ENCODE measurements at regions not wholly inside any gene's neighbourhood (a gene's known extent, or its start where the extent isn't known, plus 50 kb on each side); places are given as distances from the start of the nearest gene placed in this dataset.

DNA sequence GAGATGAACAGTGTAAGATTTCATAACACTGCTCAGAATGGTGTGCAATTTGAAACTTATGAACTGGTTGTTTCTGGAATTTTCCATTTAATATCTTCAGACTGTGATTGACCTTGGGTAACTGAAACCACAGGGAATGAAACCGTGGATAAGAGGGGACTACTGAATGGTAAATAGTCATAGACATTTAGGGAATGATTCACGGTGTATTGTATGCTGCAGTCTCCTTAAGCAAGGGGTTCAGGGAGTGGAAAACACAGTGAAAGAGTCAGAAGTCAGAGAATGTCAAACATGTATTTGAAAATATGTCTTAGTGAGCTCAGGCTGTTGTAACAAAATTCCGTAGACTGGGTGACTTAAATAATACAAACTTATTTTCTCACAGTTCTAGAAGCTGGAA lies 398.2 kb upstream of the DIPK2B start:
- Histone ChIP-seq H3K4me1 (no peaks in the 10 kb centered on the region), H3K36me3 (no peaks in the 10 kb centered on the region), H3K27ac (no peak overlapping the region), H3K9me3 (no peaks in the 10 kb centered on the region), H3K27me3 (peaks cover 0 to 4% of the 10 kb centered on the region in 2 donors), H3K4me3 (no peak overlapping the region)
- intact Hi-C loops (cut with DNase I; ENCODE audit: low total_unique reads), result no loop called here
- no peak for DNase-seq
- TF ChIP-seq, protein P1, sequence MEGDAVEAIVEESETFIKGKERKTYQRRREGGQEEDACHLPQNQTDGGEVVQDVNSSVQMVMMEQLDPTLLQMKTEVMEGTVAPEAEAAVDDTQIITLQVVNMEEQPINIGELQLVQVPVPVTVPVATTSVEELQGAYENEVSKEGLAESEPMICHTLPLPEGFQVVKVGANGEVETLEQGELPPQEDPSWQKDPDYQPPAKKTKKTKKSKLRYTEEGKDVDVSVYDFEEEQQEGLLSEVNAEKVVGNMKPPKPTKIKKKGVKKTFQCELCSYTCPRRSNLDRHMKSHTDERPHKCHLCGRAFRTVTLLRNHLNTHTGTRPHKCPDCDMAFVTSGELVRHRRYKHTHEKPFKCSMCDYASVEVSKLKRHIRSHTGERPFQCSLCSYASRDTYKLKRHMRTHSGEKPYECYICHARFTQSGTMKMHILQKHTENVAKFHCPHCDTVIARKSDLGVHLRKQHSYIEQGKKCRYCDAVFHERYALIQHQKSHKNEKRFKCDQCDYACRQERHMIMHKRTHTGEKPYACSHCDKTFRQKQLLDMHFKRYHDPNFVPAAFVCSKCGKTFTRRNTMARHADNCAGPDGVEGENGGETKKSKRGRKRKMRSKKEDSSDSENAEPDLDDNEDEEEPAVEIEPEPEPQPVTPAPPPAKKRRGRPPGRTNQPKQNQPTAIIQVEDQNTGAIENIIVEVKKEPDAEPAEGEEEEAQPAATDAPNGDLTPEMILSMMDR (IDR thresholded peaks at IDR 0.05), result no peak

DNA sequence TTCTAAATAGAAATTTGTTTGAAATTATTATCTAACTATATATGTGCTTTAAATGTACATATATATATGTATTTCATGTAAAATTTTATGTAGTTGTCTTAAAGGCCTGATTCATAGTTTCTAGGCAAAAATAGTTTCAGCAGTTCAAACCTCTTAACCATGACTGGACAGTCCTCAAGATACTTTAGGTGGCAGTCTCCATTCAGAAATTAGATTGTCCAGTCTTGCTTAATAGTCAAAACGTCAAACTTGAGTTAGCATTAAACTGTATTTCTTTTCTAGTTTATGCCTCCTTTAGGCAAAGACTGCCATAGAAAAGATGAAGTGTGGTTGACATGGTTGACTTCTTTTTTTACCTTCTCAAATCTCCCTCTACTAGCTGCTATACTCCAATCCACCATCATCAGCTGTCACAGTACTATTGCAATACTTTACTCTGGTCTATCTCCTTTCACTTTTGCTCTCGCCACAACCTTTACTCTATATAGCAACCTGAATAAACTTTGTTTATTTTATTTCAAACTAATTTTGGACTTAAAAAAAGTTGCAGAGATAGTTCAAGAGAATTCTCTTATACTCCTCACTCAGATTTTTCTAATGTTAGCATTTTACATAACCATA lies 395.6 kb upstream of the DIPK2B start:
- intact Hi-C loops (cut with DNase I; ENCODE audit: low total_unique reads), result no loop called here
- peaks cover 0 to 4% of the 10 kb centered on the region in 2 donors for H3K27me3 ChIP-seq
- H3K4me1 ChIP-seq, result no peaks in the 10 kb centered on the region
- no peaks in the 10 kb centered on the region for H3K9me3 ChIP-seq
- H3K36me3 ChIP-seq, result no peaks in the 10 kb centered on the region
- no peak overlapping the region for H3K27ac ChIP-seq
- no peak for DNase-seq
- H3K4me3 ChIP-seq, result no peak overlapping the region
- TF ChIP-seq, protein P1 (IDR thresholded peaks at IDR 0.05), result no peak
- no peak for TF ChIP-seq POLR2A (IDR thresholded peaks at IDR 0.05)

DNA sequence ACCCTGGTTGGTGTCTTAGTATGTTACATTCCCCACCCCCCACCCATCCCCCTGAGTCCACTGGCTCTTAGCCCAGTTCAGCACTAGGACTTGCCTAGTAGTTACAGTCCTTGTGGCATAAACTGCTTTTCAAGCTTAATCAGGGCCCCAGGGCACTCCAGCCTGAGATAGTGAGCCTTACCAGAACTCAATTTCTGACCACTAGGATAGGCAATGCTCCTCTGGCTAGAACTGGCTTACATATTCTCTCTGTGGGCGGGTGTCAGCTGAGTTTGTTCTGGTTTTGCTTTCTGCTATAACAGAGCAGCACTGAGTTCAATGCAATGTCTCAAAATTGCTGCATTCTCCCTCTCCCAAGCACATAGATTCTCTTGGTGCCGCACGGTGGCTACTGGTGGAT lies 391.4 kb upstream of the DIPK2B start:
- DNase-seq, result no peak
- Histone ChIP-seq H3K27me3 (peaks cover 0 to 4% of the 10 kb centered on the region in 2 donors), H3K4me1 (no peaks in the 10 kb centered on the region), H3K27ac (no peak overlapping the region), H3K4me3 (no peak overlapping the region), H3K36me3 (no peaks in the 10 kb centered on the region), H3K9me3 (no peaks in the 10 kb centered on the region)
- TF ChIP-seq, protein P1 (IDR thresholded peaks at IDR 0.05), result no peak
- no peak for TF ChIP-seq POLR2A (IDR thresholded peaks at IDR 0.05)
- intact Hi-C loops (cut with DNase I; ENCODE audit: low total_unique reads), result no loop called here

DNA sequence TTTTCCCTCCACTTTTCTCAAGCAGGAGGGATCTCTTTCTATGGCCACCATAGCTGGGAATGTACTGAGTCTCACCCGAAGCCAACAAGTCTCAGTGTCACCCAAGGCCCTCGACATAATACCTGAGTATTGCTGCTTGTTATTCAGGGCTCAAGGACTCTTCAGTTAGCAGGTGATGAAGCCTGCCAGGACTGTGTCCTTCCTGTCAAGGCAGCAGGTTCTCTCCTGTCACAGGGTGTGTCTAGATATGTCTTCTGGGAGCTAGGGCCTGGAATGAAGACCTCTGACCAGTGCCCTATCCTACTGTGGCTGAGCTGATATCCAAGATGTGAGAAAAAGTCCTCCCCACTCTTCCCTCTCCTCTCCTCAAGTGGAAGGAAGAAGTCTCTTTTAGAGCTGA lies 391.0 kb upstream of the DIPK2B start:
- no peak for DNase-seq
- Histone ChIP-seq H3K4me3 (no peak overlapping the region), H3K36me3 (no peaks in the 10 kb centered on the region), H3K27ac (no peak overlapping the region), H3K9me3 (no peaks in the 10 kb centered on the region), H3K27me3 (peaks cover 0 to 4% of the 10 kb centered on the region in 2 donors), H3K4me1 (no peaks in the 10 kb centered on the region)
- no peak for TF ChIP-seq POLR2A (IDR thresholded peaks at IDR 0.05)
- TF ChIP-seq, protein P1 (IDR thresholded peaks at IDR 0.05), result no peak
- intact Hi-C loops (cut with DNase I; ENCODE audit: low total_unique reads), result no loop called here

DNA sequence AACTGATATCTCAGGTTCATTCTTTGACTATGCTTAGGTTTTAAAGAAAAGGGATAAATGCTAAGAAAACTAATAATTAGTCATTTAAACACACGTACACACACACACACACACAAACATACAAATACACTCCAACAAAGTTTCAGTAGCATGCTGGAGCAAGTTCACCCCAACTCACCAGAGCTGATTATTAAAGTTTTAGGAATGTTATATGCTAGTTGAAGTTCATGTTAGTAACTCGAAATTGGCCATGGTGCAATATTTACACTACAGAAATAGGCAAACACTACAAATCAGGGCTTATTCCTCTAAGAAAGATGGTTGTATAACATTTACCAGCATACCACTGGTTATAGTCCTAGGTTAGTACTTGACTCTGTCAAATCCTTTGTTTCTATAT lies 384.0 kb upstream of the DIPK2B start:
- no peak for DNase-seq
- H3K27me3 ChIP-seq, result no peaks in the 10 kb centered on the region
- H3K36me3 ChIP-seq, result no peaks in the 10 kb centered on the region
- no peaks in the 10 kb centered on the region for H3K9me3 ChIP-seq
- TF ChIP-seq POLR2A (IDR thresholded peaks at IDR 0.05), result no peak
- TF ChIP-seq, protein P1 (IDR thresholded peaks at IDR 0.05), result no peak
- intact Hi-C loops (cut with DNase I; ENCODE audit: low total_unique reads), result no loop called here
- H3K4me3 ChIP-seq, result no peak overlapping the region
- H3K4me1 ChIP-seq, result no peaks in the 10 kb centered on the region
- H3K27ac ChIP-seq, result no peak overlapping the region
